Tibial nerve (tissue), 4 donors: ENCODE measurements at regions not wholly inside any gene's neighbourhood (a gene's known extent, or its start where the extent isn't known, plus 50 kb on each side); places are given as distances from the start of the nearest gene placed in this dataset.
A peak's percentile ranks its signal among the peaks of the same experiment; 100 is the strongest.

Experiments
- DNase-seq, 2 donors: peaks; one replicate each; pipeline ENCODE4 v3.0.0-alpha.2; 2019; ENCODE audit warnings: low spot score in 2 of 2
- H3K27ac ChIP-seq, 4 donors: fragments of 200-600 bp; sonication (generic) in 3 of 4; one replicate each; pipeline ENCODE4 v1.5.1; 2017 to 2019; ENCODE audit warnings: mild to moderate bottlenecking in 1 of 4
- H3K27me3 ChIP-seq, 2 donors: fragments of 200-600 bp; sonication (generic) in 1 of 2; one replicate each; pipeline versions ENCODE4 v1.5.1 to v1.6.0; 2017 to 2019
- H3K36me3 ChIP-seq, 3 donors: fragments of 200-600 bp; sonication (generic); one replicate each; pipeline ENCODE4 v1.5.1; 2018 to 2019
- H3K4me1 ChIP-seq, 4 donors: fragments of 200-600 bp; sonication (generic) in 3 of 4; one replicate each; pipeline ENCODE4 v1.5.1; 2017 to 2019
- H3K4me3 ChIP-seq, 4 donors: fragments of 200-600 bp; sonication (generic) in 3 of 4; one replicate each; pipeline ENCODE4 v1.5.1; 2017 to 2019; ENCODE audit warnings: mild to moderate bottlenecking in 1 of 4, moderate library complexity in 1 of 4
- H3K9me3 ChIP-seq, 4 donors: fragments of 200-600 bp; sonication (generic) in 3 of 4; one replicate each; pipeline ENCODE4 v1.5.1; 2017 to 2019
- CTCF ChIP-seq, 5 experiments: fragments of 200-600 bp in 3 of 5; fragments of 450-650 bp in 2 of 5; sonication (generic) in 3 of 5; IDR thresholded peaks; one replicate each; pipeline ENCODE4 v1.5.1; 2016 to 2019; ENCODE audit warnings: antibody characterized with exemption in 5 of 5, mild to moderate bottlenecking in 3 of 5, moderate library complexity in 2 of 5
- EP300 ChIP-seq, 2 donors: sonication (generic); formaldehyde crosslinking; IDR thresholded peaks; one replicate each; pipeline ENCODE4 v1.6.1; 2017; ENCODE audit warnings: antibody characterized with exemption in 2 of 2, mild to moderate bottlenecking in 1 of 2
- POLR2A ChIP-seq, 2 donors: fragments of 450-650 bp; IDR thresholded peaks; one replicate each; pipeline ENCODE4 v1.6.1; 2017; ENCODE audit warnings: antibody characterized with exemption in 2 of 2, mild to moderate bottlenecking in 2 of 2, moderate library complexity in 2 of 2
- WGBS, 2 donors: methylation state at CpG; one replicate each; pipeline ENCODE4 v1.1.5; 2018; 5-methylcytosine and 5-hydroxymethylcytosine counted together

- Histone ChIP-seq H3K4me3 (no peak overlapping the region), H3K9me3 (peaks cover 0 to 8% (median 0%) of the 10 kb centered on the region in 4 donors), H3K27ac (peak overlapping the region in 2 of 4 donors; percentile 18 to 28), H3K36me3 (no peaks in the 10 kb centered on the region), H3K27me3 (no peaks in the 10 kb centered on the region), H3K4me1 (no peaks in the 10 kb centered on the region)
- TF ChIP-seq CTCF (IDR thresholded peaks at IDR 0.05) = no peak
- TF ChIP-seq POLR2A (IDR thresholded peaks at IDR 0.05) = no peak
- peak in 1 of 2 donors; percentile 18 for TF ChIP-seq EP300 (IDR thresholded peaks at IDR 0.05)
- 24 to 45% methylated on average over 1 of the region's 1 CpG for WGBS, 2 donors
- no peak for DNase-seq
These were observed 324.4 kb downstream of the BRINP1 start for GRCh38 chr9:119044806-119045205.

- Histone ChIP-seq H3K4me3 (no peak overlapping the region), H3K9me3 (no peaks in the 10 kb centered on the region), H3K27me3 (no peaks in the 10 kb centered on the region), H3K4me1 (no peaks in the 10 kb centered on the region), H3K27ac (no peak overlapping the region), H3K36me3 (no peaks in the 10 kb centered on the region)
- DNase-seq = no peak
- 61 to 64% methylated on average over 4 of the region's 4 CpGs for WGBS, 2 donors
- TF ChIP-seq POLR2A (IDR thresholded peaks at IDR 0.05) (no peak), CTCF (IDR thresholded peaks at IDR 0.05) (no peak)
These were observed 321.5 kb downstream of the BRINP1 start for GRCh38 chr9:119047513-119048307.

GRCh38 chr9:119050281-119050680 lies 319.0 kb downstream of the BRINP1 start:
- Histone ChIP-seq H3K9me3 (no peaks in the 10 kb centered on the region), H3K27ac (no peak overlapping the region), H3K4me1 (no peaks in the 10 kb centered on the region), H3K27me3 (no peaks in the 10 kb centered on the region), H3K4me3 (no peak overlapping the region), H3K36me3 (no peaks in the 10 kb centered on the region)
- TF ChIP-seq POLR2A (IDR thresholded peaks at IDR 0.05) = no peak
- no peak for TF ChIP-seq EP300 (IDR thresholded peaks at IDR 0.05)
- no peak for TF ChIP-seq CTCF (IDR thresholded peaks at IDR 0.05)
- DNase-seq = no peak

- no peak overlapping the region for H3K27ac ChIP-seq
- TF ChIP-seq EP300 (IDR thresholded peaks at IDR 0.05) (no peak), POLR2A (IDR thresholded peaks at IDR 0.05) (no peak), CTCF (IDR thresholded peaks at IDR 0.05) (no peak)
- H3K27me3 ChIP-seq = no peaks in the 10 kb centered on the region
- no peaks in the 10 kb centered on the region for H3K36me3 ChIP-seq
- DNase-seq = no peak
- H3K4me1 ChIP-seq = no peaks in the 10 kb centered on the region
- H3K4me3 ChIP-seq = no peak overlapping the region
- 64 to 66% methylated on average over 10 of the region's 10 CpGs for WGBS, 2 donors
- no peaks in the 10 kb centered on the region for H3K9me3 ChIP-seq
These were observed 316.8 kb downstream of the BRINP1 start for GRCh38 chr9:119052339-119053030.

- DNase-seq = no peak
- Histone ChIP-seq H3K36me3 (no peaks in the 10 kb centered on the region), H3K27me3 (no peaks in the 10 kb centered on the region), H3K9me3 (no peaks in the 10 kb centered on the region), H3K4me1 (no peaks in the 10 kb centered on the region), H3K4me3 (no peak overlapping the region), H3K27ac (no peak overlapping the region)
- 78 to 81% methylated on average over 1 of the region's 1 CpG for WGBS, 2 donors
- TF ChIP-seq CTCF (IDR thresholded peaks at IDR 0.05) (no peak), EP300 (IDR thresholded peaks at IDR 0.05) (peak in 1 of 2 donors; percentile 20)
These were observed 316.2 kb downstream of the BRINP1 start for GRCh38 chr9:119053070-119053469.
